DOHH2 (cell line): ENCODE measurements at regions not wholly inside any gene's neighbourhood (a gene's known extent, or its start where the extent isn't known, plus 50 kb on each side); places are given as distances from the start of the nearest gene placed in this dataset.

Experiments
- H3F3A ChIP-seq: fragments of 200-600 bp; sonication (generic), shearing (Covaris generic); 2 replicates; pipeline ENCODE4 v1.6.0; 2016; ENCODE audit warnings: antibody characterized with exemption, mild to moderate bottlenecking; ENCODE audit not compliant: control insufficient read depth, insufficient read depth
- H3K27ac ChIP-seq: fragments of 200-600 bp; sonication (generic); 2 replicates; pipeline ENCODE4 v1.5.1; 2014; ENCODE audit warnings: low read depth, mild to moderate bottlenecking, low read length, moderate library complexity
- H3K27me3 ChIP-seq: fragments of 200-600 bp; sonication (generic); 2 replicates; pipeline ENCODE4 v1.6.1; 2014; ENCODE audit warnings: mild to moderate bottlenecking, low read length, mixed read lengths; ENCODE audit not compliant: control insufficient read depth
- H3K36me3 ChIP-seq: fragments of 200-600 bp; sonication (generic); 2 replicates; pipeline ENCODE4 v1.6.1; 2014; ENCODE audit warnings: mild to moderate bottlenecking, low read length, moderate library complexity, mixed read lengths; ENCODE audit not compliant: control insufficient read depth
- H3K4me1 ChIP-seq: fragments of 200-600 bp; sonication (generic); 2 replicates; pipeline ENCODE4 v1.6.1; 2014; ENCODE audit warnings: mild to moderate bottlenecking, low read length, mixed read lengths; ENCODE audit not compliant: control insufficient read depth
- H3K4me2 ChIP-seq: fragments of 200-600 bp; sonication (generic); 2 replicates; pipeline ENCODE4 v1.6.0; 2014; ENCODE audit warnings: mild to moderate bottlenecking, low read length, moderate library complexity
- H3K4me3 ChIP-seq: fragments of 200-600 bp; sonication (generic); 2 replicates; pipeline ENCODE4 v1.5.1; 2014; ENCODE audit warnings: mild to moderate bottlenecking, low read length, mixed read lengths
- H3K79me2 ChIP-seq: fragments of 200-600 bp; sonication (generic); 2 replicates; pipeline ENCODE4 v1.6.1; 2014; ENCODE audit warnings: mild to moderate bottlenecking, low read length, mixed read lengths; ENCODE audit not compliant: control insufficient read depth
- H3K9me2 ChIP-seq: fragments of 200-600 bp; sonication (generic); replicated peaks from 2 replicates; pipeline ENCODE4 v1.6.1; 2014; ENCODE audit warnings: mild to moderate bottlenecking, low read length, mixed read lengths; ENCODE audit not compliant: control insufficient read depth
- H3K9me3 ChIP-seq: fragments of 200-600 bp; sonication (generic); 2 replicates; pipeline ENCODE4 v1.6.1; 2014; ENCODE audit warnings: antibody characterized with exemption, low read length, mixed read lengths; ENCODE audit not compliant: control insufficient read depth, insufficient read depth
- H4K20me1 ChIP-seq: fragments of 200-600 bp; sonication (generic); 2 replicates; pipeline ENCODE4 v1.6.0; 2014; ENCODE audit warnings: low read depth, mild to moderate bottlenecking, antibody characterized with exemption, low read length, moderate library complexity; ENCODE audit not compliant: control insufficient read depth, insufficient read depth
- CTCF ChIP-seq: fragments of 200-600 bp; sonication (generic); IDR thresholded peaks from one replicate; pipeline ENCODE4 v1.5.1; 2014; ENCODE audit warnings: antibody characterized with exemption, mild to moderate bottlenecking, low read depth, low read length; ENCODE audit not compliant: poor library complexity, severe bottlenecking
- EZH2phosphoT487 ChIP-seq: fragments of 200-600 bp; sonication (generic); IDR thresholded peaks from 2 replicates; pipeline ENCODE4 v1.6.1; 2017; ENCODE audit warnings: borderline replicate concordance, mild to moderate bottlenecking, antibody characterized with exemption, low read length, moderate library complexity, mixed read lengths

GRCh38 chr3:56983427-56983826, 77.0 kb upstream of the SPATA12 start:
- Histone ChIP-seq H3K4me1 (no peaks in the 10 kb centered on the region), H3K27me3 (no peaks in the 10 kb centered on the region), H3K9me3 (no peaks in the 10 kb centered on the region), H4K20me1 (no peaks in the 10 kb centered on the region), H3K27ac (no peak overlapping the region), H3K36me3 (no peaks in the 10 kb centered on the region), H3F3A (no peaks in the 10 kb centered on the region), H3K9me2 (no peaks in the 10 kb centered on the region), H3K4me2 (no peak overlapping the region), H3K4me3 (no peak overlapping the region), H3K79me2 (no peaks in the 10 kb centered on the region)
- TF ChIP-seq EZH2phosphoT487 = no peak
- no peak for TF ChIP-seq CTCF

GRCh38 chr3:56981445-56982230, 78.8 kb upstream of the SPATA12 start:
- Histone ChIP-seq H3K9me3 (no peaks in the 10 kb centered on the region), H3K4me3 (no peak overlapping the region), H3K27me3 (no peaks in the 10 kb centered on the region), H3K79me2 (no peaks in the 10 kb centered on the region), H3K27ac (no peak overlapping the region), H3K4me1 (no peaks in the 10 kb centered on the region), H3K4me2 (no peak overlapping the region), H3F3A (no peaks in the 10 kb centered on the region), H3K9me2 (no peaks in the 10 kb centered on the region), H4K20me1 (no peaks in the 10 kb centered on the region), H3K36me3 (no peaks in the 10 kb centered on the region)
- TF ChIP-seq CTCF (no peak), EZH2phosphoT487 (no peak)

GRCh38 chr3:56980798-56981390, 79.6 kb upstream of the SPATA12 start:
- Histone ChIP-seq H3K4me1 (no peaks in the 10 kb centered on the region), H3K4me3 (no peak overlapping the region), H3K4me2 (no peak overlapping the region), H3K79me2 (no peaks in the 10 kb centered on the region), H4K20me1 (no peaks in the 10 kb centered on the region), H3K36me3 (no peaks in the 10 kb centered on the region), H3F3A (no peaks in the 10 kb centered on the region), H3K9me3 (no peaks in the 10 kb centered on the region), H3K27me3 (no peaks in the 10 kb centered on the region), H3K9me2 (no peaks in the 10 kb centered on the region), H3K27ac (no peak overlapping the region)
- TF ChIP-seq CTCF = no peak
